C4-2B (cell line): ENCODE measurements at regions not wholly inside any gene's neighbourhood (a gene's known extent, or its start where the extent isn't known, plus 50 kb on each side); places are given as distances from the start of the nearest gene placed in this dataset.

ENCODE experiments used
- ZFX ChIP-seq: fragments of 450-650 bp; IDR thresholded peaks from 2 replicates; pipeline ENCODE4 v1.6.1; 2017
- TF ChIP-seq, protein P1 (sequence below): fragments of 450-650 bp; conservative IDR thresholded peaks from 2 replicates; pipeline ENCODE4 v1.5.1; 2017; ENCODE audit warnings: mild to moderate bottlenecking

DNA sequence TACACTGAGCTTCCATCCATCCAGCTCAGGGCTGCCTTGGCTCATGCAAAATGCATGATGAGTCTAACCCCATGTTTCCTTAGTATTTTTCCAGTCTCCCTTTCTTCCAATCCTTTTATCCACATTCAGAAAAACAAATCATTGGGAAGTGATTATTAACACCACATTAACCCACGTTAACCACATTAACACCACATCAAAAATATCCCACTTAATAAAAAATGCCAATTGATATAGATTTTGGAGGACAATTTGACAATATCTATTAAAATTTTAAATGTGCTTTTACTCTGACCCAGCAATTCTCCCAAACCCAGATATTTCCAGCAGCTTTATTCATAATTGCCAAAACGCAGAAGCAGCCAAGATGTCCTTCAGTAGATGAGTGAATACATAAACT, 75.6 kb upstream of the SRD5A3 start:
- TF ChIP-seq, protein P1, sequence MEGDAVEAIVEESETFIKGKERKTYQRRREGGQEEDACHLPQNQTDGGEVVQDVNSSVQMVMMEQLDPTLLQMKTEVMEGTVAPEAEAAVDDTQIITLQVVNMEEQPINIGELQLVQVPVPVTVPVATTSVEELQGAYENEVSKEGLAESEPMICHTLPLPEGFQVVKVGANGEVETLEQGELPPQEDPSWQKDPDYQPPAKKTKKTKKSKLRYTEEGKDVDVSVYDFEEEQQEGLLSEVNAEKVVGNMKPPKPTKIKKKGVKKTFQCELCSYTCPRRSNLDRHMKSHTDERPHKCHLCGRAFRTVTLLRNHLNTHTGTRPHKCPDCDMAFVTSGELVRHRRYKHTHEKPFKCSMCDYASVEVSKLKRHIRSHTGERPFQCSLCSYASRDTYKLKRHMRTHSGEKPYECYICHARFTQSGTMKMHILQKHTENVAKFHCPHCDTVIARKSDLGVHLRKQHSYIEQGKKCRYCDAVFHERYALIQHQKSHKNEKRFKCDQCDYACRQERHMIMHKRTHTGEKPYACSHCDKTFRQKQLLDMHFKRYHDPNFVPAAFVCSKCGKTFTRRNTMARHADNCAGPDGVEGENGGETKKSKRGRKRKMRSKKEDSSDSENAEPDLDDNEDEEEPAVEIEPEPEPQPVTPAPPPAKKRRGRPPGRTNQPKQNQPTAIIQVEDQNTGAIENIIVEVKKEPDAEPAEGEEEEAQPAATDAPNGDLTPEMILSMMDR, result no peak
- no peak for TF ChIP-seq ZFX
